WTC11 (cell line): ENCODE measurements at regions not wholly inside any gene's neighbourhood (a gene's known extent, or its start where the extent isn't known, plus 50 kb on each side); places are given as distances from the start of the nearest gene placed in this dataset.

ENCODE experiments used
- ATAC-seq: fragments of 200-7000 bp; cut with Tn5 transposase; 2 replicates; pipeline ENCODE4 v1.10.0; 2021; ENCODE audit warnings: mild to moderate bottlenecking, moderate library complexity
- CTCF ChIA-PET: fragments of 300-600 bp; sonication (Branson Sonifier 250); formaldehyde crosslinking; loops from one replicate; lab custom pipeline; 2021; ENCODE audit warnings: antibody characterized with exemption; lab: Charles Lee
- POLR2A ChIA-PET: fragments of 350-600 bp; sonication (Branson Sonifier 250); formaldehyde crosslinking; loops from one replicate; lab custom pipeline; 2021; ENCODE audit warnings: antibody characterized with exemption; lab: Charles Lee
- DNase-seq: peaks from one replicate; pipeline ENCODE4 v3.0.0; 2021; ENCODE audit warnings: low spot score
- H3K27ac Mint-ChIP-seq: 2 replicates; pipeline ENCODE4 v1.8.0; 2021; ENCODE audit warnings: mixed read lengths
- H3K27me3 Mint-ChIP-seq: 2 replicates; pipeline ENCODE4 v1.8.0; 2021; ENCODE audit warnings: low read depth, mild to moderate bottlenecking, moderate library complexity, mixed read lengths
- H3K36me3 Mint-ChIP-seq: 2 replicates; pipeline ENCODE4 v1.8.0; 2021; ENCODE audit warnings: mixed read lengths
- H3K4me1 Mint-ChIP-seq: 2 replicates; pipeline ENCODE4 v1.8.0; 2022; ENCODE audit warnings: mixed read lengths
- H3K4me3 Mint-ChIP-seq: 2 replicates; pipeline ENCODE4 v1.8.0; 2021; ENCODE audit warnings: mild to moderate bottlenecking, moderate library complexity, mixed read lengths
- H3K9me3 Mint-ChIP-seq: 2 replicates; pipeline ENCODE4 v1.8.0; 2021; ENCODE audit warnings: mixed read lengths
- AR ChIP-seq: fragments of 250-450 bp; sonication (Bioruptor Pico); IDR thresholded peaks from 2 replicates; pipeline ENCODE4 v1.9.0; 2021; ENCODE audit warnings: mild to moderate bottlenecking
- ATF1 ChIP-seq: sonication (generic); formaldehyde crosslinking; IDR thresholded peaks from 2 replicates; pipeline ENCODE4 v1.8.1; 2023; ENCODE audit warnings: mild to moderate bottlenecking, moderate library complexity, missing genetic modification reagents
- CTCF ChIP-seq: fragments of 200-600 bp; IDR thresholded peaks from 2 replicates; pipeline ENCODE4 v1.8.0; 2022; ENCODE audit warnings: antibody characterized with exemption
- ELF4 ChIP-seq: sonication (generic); formaldehyde crosslinking; IDR thresholded peaks from 2 replicates; pipeline ENCODE4 v1.8.1; 2022; ENCODE audit warnings: low read depth, mild to moderate bottlenecking, moderate library complexity, missing genetic modification reagents
- GABPB1 ChIP-seq: sonication (generic); formaldehyde crosslinking; IDR thresholded peaks from 2 replicates; pipeline ENCODE4 v1.8.1; 2023; ENCODE audit warnings: mild to moderate bottlenecking, missing genetic modification reagents
- MXD4 ChIP-seq: fragments of 250-450 bp; sonication (Bioruptor Pico); IDR thresholded peaks from 2 replicates; pipeline ENCODE4 v1.8.0; 2021; ENCODE audit warnings: mild to moderate bottlenecking, moderate library complexity, borderline replicate concordance
- NR1H2 ChIP-seq: sonication (generic); formaldehyde crosslinking; IDR thresholded peaks from 2 replicates; pipeline ENCODE4 v1.9.0; 2021; ENCODE audit warnings: mild to moderate bottlenecking, moderate library complexity, missing genetic modification reagents
- PRRX2 ChIP-seq: fragments of 250-450 bp; sonication (Bioruptor Pico); IDR thresholded peaks from 2 replicates; pipeline ENCODE4 v1.8.0; 2021; ENCODE audit warnings: mild to moderate bottlenecking
- STAT6 ChIP-seq: sonication (generic); formaldehyde crosslinking; conservative IDR thresholded peaks from 2 replicates; pipeline ENCODE4 v1.8.1; 2023; ENCODE audit warnings: mild to moderate bottlenecking, low read depth, missing genetic modification reagents, moderate library complexity
- TCF7 ChIP-seq: sonication (generic); formaldehyde crosslinking; IDR thresholded peaks from 2 replicates; pipeline ENCODE4 v1.8.0; 2022; ENCODE audit warnings: mild to moderate bottlenecking, low read depth, missing genetic modification reagents, moderate library complexity
- ZMAT4 ChIP-seq: fragments of 250-450 bp; sonication (Bioruptor Pico); IDR thresholded peaks from 2 replicates; pipeline ENCODE4 v1.9.0; 2021; ENCODE audit warnings: mild to moderate bottlenecking
- ZNF138 ChIP-seq: sonication (generic); formaldehyde crosslinking; conservative IDR thresholded peaks from 2 replicates; pipeline ENCODE4 v1.8.1; 2022; ENCODE audit warnings: mild to moderate bottlenecking, moderate library complexity, missing genetic modification reagents
- ZNF263 ChIP-seq: sonication (generic); formaldehyde crosslinking; IDR thresholded peaks from 2 replicates; pipeline ENCODE4 v1.8.1; 2022; ENCODE audit warnings: low read depth, mild to moderate bottlenecking, moderate library complexity, missing genetic modification reagents
- ZNF396 ChIP-seq: fragments of 250-450 bp; sonication (Bioruptor Pico); IDR thresholded peaks from 2 replicates; pipeline ENCODE4 v1.8.0; 2021; ENCODE audit warnings: mild to moderate bottlenecking, moderate library complexity, borderline replicate concordance
- ZNF423 ChIP-seq: fragments of 250-450 bp; sonication (Bioruptor Pico); IDR thresholded peaks from 2 replicates; pipeline ENCODE4 v2.1.2; 2022; ENCODE audit warnings: mild to moderate bottlenecking, moderate library complexity
- TF ChIP-seq, protein P1 (sequence below): fragments of 250-450 bp; sonication (Bioruptor Pico); IDR thresholded peaks from 2 replicates; pipeline ENCODE4 v1.9.0; 2021; ENCODE audit warnings: moderate library complexity, mild to moderate bottlenecking, inconsistent platforms, borderline replicate concordance
- TF ChIP-seq, protein P2 (sequence below): sonication (generic); formaldehyde crosslinking; IDR thresholded peaks from 2 replicates; pipeline ENCODE4 v1.8.0; 2023; ENCODE audit warnings: mild to moderate bottlenecking, missing genetic modification reagents

- Mint-ChIP-seq H3K27ac (no peak overlapping the region), H3K36me3 (no peaks in the 10 kb centered on the region), H3K4me3 (no peak overlapping the region), H3K27me3 (no peaks in the 10 kb centered on the region), H3K9me3 (peaks cover 6% of the 10 kb centered on the region; the same call in 1 of the 2 replicates), H3K4me1 (no peaks in the 10 kb centered on the region)
- TF ChIP-seq ZNF138 (CRISPR knock-in tag) (no peak), ZNF396 (CRISPR knock-in tag) (no peak), ZNF423 (CRISPR knock-in tag) (no peak), MXD4 (CRISPR knock-in tag) (no peak), TCF7 (no peak), AR (CRISPR knock-in tag) (no peak), GABPB1 (no peak), ATF1 (CRISPR knock-in tag) (no peak), PRRX2 (CRISPR knock-in tag) (no peak), NR1H2 (CRISPR knock-in tag) (no peak), ELF4 (no peak), ZMAT4 (CRISPR knock-in tag) (no peak), ZNF263 (CRISPR knock-in tag) (no peak), STAT6 (CRISPR knock-in tag) (no peak), CTCF (no peak)
- TF ChIP-seq, protein P1, sequence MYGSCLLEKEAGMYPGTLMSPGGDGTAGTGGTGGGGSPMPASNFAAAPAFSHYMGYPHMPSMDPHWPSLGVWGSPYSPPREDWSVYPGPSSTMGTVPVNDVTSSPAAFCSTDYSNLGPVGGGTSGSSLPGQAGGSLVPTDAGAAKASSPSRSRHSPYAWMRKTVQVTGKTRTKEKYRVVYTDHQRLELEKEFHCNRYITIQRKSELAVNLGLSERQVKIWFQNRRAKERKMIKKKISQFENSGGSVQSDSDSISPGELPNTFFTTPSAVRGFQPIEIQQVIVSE (CRISPR knock-in tag): no peak
- TF ChIP-seq, protein P2, sequence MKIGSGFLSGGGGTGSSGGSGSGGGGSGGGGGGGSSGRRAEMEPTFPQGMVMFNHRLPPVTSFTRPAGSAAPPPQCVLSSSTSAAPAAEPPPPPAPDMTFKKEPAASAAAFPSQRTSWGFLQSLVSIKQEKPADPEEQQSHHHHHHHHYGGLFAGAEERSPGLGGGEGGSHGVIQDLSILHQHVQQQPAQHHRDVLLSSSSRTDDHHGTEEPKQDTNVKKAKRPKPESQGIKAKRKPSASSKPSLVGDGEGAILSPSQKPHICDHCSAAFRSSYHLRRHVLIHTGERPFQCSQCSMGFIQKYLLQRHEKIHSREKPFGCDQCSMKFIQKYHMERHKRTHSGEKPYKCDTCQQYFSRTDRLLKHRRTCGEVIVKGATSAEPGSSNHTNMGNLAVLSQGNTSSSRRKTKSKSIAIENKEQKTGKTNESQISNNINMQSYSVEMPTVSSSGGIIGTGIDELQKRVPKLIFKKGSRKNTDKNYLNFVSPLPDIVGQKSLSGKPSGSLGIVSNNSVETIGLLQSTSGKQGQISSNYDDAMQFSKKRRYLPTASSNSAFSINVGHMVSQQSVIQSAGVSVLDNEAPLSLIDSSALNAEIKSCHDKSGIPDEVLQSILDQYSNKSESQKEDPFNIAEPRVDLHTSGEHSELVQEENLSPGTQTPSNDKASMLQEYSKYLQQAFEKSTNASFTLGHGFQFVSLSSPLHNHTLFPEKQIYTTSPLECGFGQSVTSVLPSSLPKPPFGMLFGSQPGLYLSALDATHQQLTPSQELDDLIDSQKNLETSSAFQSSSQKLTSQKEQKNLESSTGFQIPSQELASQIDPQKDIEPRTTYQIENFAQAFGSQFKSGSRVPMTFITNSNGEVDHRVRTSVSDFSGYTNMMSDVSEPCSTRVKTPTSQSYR: no peak
- DNase-seq (no peak), ATAC-seq (no peak)
- ChIA-PET POLR2A (no interaction called here), CTCF (no interaction called here)
These were observed 450.7 kb upstream of the SLC14A2 start for GRCh38 chr18:45164551-45164950.
